K562 (cell line): ENCODE measurements at regions not wholly inside any gene's neighbourhood (a gene's known extent, or its start where the extent isn't known, plus 50 kb on each side); places are given as distances from the start of the nearest gene placed in this dataset.

Source experiments
- ATAC-seq: fragments of 200-7000 bp; cut with Tn5 transposase; 3 replicates; pipeline ENCODE4 v1.9.1; 2020; ENCODE audit warnings: moderate library complexity
- BruUV-seq: library from RNA; stranded (reverse); fragments of 400-500 nt; replicated peaks from 2 replicates; lab custom pipeline; 2021; lab: Mats Ljungman, UMichigan
- CTCF ChIA-PET: fragments of 300-600 bp; formaldehyde crosslinking; extraction: SDS; loops from one replicate; lab custom pipeline; 2021; ENCODE audit warnings: low intra/inter-chr PET ratio; lab: Yijun Ruan, JAX
- POLR2A ChIA-PET: fragments of 300-600, 350-650 bp; sonication (Branson Sonifier 250); formaldehyde crosslinking; extraction: SDS; loops from one replicate; lab custom pipeline; 2021; ENCODE audit warnings: antibody characterized with exemption, inconsistent platforms; lab: Yijun Ruan, JAX
- DNase-seq, 4 experiments: peaks; one replicate each; pipeline versions ENCODE4 v3.0.0 to v3.0.0-alpha.2; 2011 to 2018; ENCODE audit warnings: low spot score in 3 of 4, mixed read lengths in 3 of 4; ENCODE audit errors: extremely low read depth in 1 of 4
- FAIRE-seq: peaks from 2 replicates; lab custom pipeline; 2011; peaks lifted over from hg19 to GRCh38; lab: Jason Lieb, UNC
- H2AFZ ChIP-seq: 2 replicates; pipeline ENCODE4 v1.6.0; 2011; ENCODE audit warnings: low read depth, low read length, control low read depth, inconsistent platforms
- H3K27ac ChIP-seq: fragments of 200-600 bp; 3 replicates; pipeline ENCODE4 v1.8.0; 2011; ENCODE audit warnings: low read depth, mild to moderate bottlenecking, control low read depth, inconsistent platforms, low read length, moderate library complexity, mixed read lengths; ENCODE audit errors: extremely low read depth
- H3K27me3 ChIP-seq, 2 experiments: fragments of 300-600 bp in 1 of 2; 2 replicates in 1 of 2; 3 replicates in 1 of 2; pipeline versions ENCODE4 v1.6.0 to v1.8.0; 2011; ENCODE audit warnings: inconsistent platforms in 2 of 2, low read length in 2 of 2, mild to moderate bottlenecking in 1 of 2, mixed read lengths in 1 of 2, moderate library complexity in 1 of 2; ENCODE audit not compliant: control insufficient read depth in 2 of 2, insufficient read depth in 2 of 2
- H3K36me3 ChIP-seq: fragments of 300-600 bp; 3 replicates; pipeline ENCODE4 v1.8.0; 2011; ENCODE audit warnings: mild to moderate bottlenecking, low read length, inconsistent platforms; ENCODE audit not compliant: control insufficient read depth, insufficient read depth
- H3K4me1 ChIP-seq, 2 experiments: fragments of 200-600 bp in 1 of 2; replicated peaks in 1 of 2; 2 replicates in 1 of 2; 3 replicates in 1 of 2; pipeline versions ENCODE4 v1.5.1 to v1.8.0; 2011; ENCODE audit warnings: inconsistent platforms in 2 of 2, low read length in 2 of 2, mild to moderate bottlenecking in 1 of 2, mixed read lengths in 1 of 2, moderate library complexity in 1 of 2; ENCODE audit not compliant: control insufficient read depth in 2 of 2, insufficient read depth in 2 of 2
- H3K4me2 ChIP-seq: 2 replicates; pipeline ENCODE4 v1.6.1; 2011; ENCODE audit warnings: low read length, control low read depth, inconsistent platforms, mixed read lengths; ENCODE audit not compliant: insufficient read depth
- H3K4me3 ChIP-seq: fragments of 200-600 bp; sonication (generic), shearing (Covaris generic); 2 replicates; pipeline ENCODE4 v1.5.1; 2016; ENCODE audit warnings: control low read depth, inconsistent platforms
- H3K79me2 ChIP-seq: fragments of 200-600 bp; 3 replicates; pipeline ENCODE4 v1.8.0; 2011; ENCODE audit warnings: low read length, inconsistent platforms; ENCODE audit not compliant: control insufficient read depth, insufficient read depth
- H3K9ac ChIP-seq, 2 experiments: 2 replicates each; pipeline versions ENCODE4 v1.6.0 to v1.6.1; 2011; ENCODE audit warnings: low read depth in 2 of 2, low read length in 2 of 2, control low read depth in 1 of 2, inconsistent platforms in 1 of 2, mild to moderate bottlenecking in 1 of 2, mixed read lengths in 1 of 2; ENCODE audit not compliant: insufficient read depth in 1 of 2
- H3K9me1 ChIP-seq: one replicate; pipeline ENCODE4 v1.6.0; 2011; ENCODE audit warnings: inconsistent platforms, mild to moderate bottlenecking, low read length, moderate library complexity; ENCODE audit not compliant: control insufficient read depth, insufficient read depth
- H3K9me3 ChIP-seq: replicated peaks from 2 replicates; pipeline ENCODE4 v1.5.1; 2011; ENCODE audit warnings: low read depth, low read length, inconsistent platforms; ENCODE audit not compliant: control insufficient read depth, insufficient read depth
- H4K20me1 ChIP-seq: replicated peaks from 2 replicates; pipeline ENCODE4 v1.6.1; 2011; ENCODE audit warnings: low read length, inconsistent platforms, mixed read lengths; ENCODE audit not compliant: control insufficient read depth, insufficient read depth
- ELK1 ChIP-seq: sonication (generic); formaldehyde crosslinking; IDR thresholded peaks from 2 replicates; pipeline ENCODE4 v1.8.1; 2022; ENCODE audit warnings: missing genetic modification reagents
- ETV1 ChIP-seq: fragments of 450-650 bp; conservative IDR thresholded peaks from 2 replicates; pipeline ENCODE4 v1.6.1; 2016; ENCODE audit warnings: missing genetic modification characterization, control low read depth, low read depth, missing compliant biosample characterization
- FIP1L1 ChIP-seq: fragments of 200-400 bp; formaldehyde crosslinking; IDR thresholded peaks from 2 replicates; pipeline ENCODE4 v1.6.1; 2018; ENCODE audit warnings: mild to moderate bottlenecking, low read depth, low read length; ENCODE audit not compliant: poor library complexity, severe bottlenecking
- HNRNPLL ChIP-seq: fragments of 200-400 bp; formaldehyde crosslinking; IDR thresholded peaks from 2 replicates; pipeline ENCODE4 v1.6.1; 2017; ENCODE audit warnings: low read length, low read depth, mild to moderate bottlenecking; ENCODE audit not compliant: poor library complexity, severe bottlenecking
- ILK ChIP-seq: fragments of 450-650 bp; IDR thresholded peaks from 2 replicates; pipeline ENCODE4 v1.6.1; 2016; ENCODE audit warnings: missing genetic modification characterization, low read depth, mild to moderate bottlenecking, missing compliant biosample characterization, moderate library complexity, borderline replicate concordance
- NKRF ChIP-seq: fragments of 450-650 bp; IDR thresholded peaks from 2 replicates; pipeline ENCODE4 v1.6.1; 2016; ENCODE audit warnings: borderline replicate concordance
- PREB ChIP-seq: sonication (generic); formaldehyde crosslinking; IDR thresholded peaks from 2 replicates; pipeline ENCODE4 v1.8.1; 2023; ENCODE audit warnings: mild to moderate bottlenecking, missing genetic modification reagents
- RBM22 ChIP-seq: fragments of 200-400 bp; formaldehyde crosslinking; IDR thresholded peaks from 2 replicates; pipeline ENCODE4 v1.6.1; 2018; ENCODE audit warnings: low read length, low read depth; ENCODE audit not compliant: poor library complexity, severe bottlenecking
- SMARCB1 ChIP-seq: IDR thresholded peaks from 2 replicates; pipeline ENCODE4 v1.6.1; 2011; ENCODE audit warnings: improper control_type of control experiment, low read depth; ENCODE audit not compliant: insufficient read length
- TSHZ1 ChIP-seq: fragments of 250-450 bp; sonication (Bioruptor Pico); IDR thresholded peaks from 2 replicates; pipeline ENCODE4 v1.4.0; 2020; ENCODE audit warnings: mild to moderate bottlenecking, moderate library complexity
- USF1 ChIP-seq: sonication (generic); formaldehyde crosslinking; IDR thresholded peaks from 2 replicates; pipeline ENCODE4 v1.9.0; 2022; ENCODE audit warnings: mild to moderate bottlenecking, missing genetic modification reagents
- ZNF830 ChIP-seq: fragments of 250-450 bp; sonication (Bioruptor Pico); IDR thresholded peaks from 2 replicates; pipeline ENCODE4 v1.5.0; 2021; ENCODE audit warnings: mild to moderate bottlenecking
- in situ Hi-C: fragments of 300-500 bp; cut with MboI; formaldehyde crosslinking; loops from 4 replicates; pipeline ENCODE4 v1.15.0; 2018; ENCODE audit warnings: inconsistent platforms, mixed read lengths
- intact Hi-C: fragments of 100-400 bp; cut with micrococcal nuclease; formaldehyde crosslinking; loops from 2 replicates; pipeline ENCODE4 v1.14.2; 2022

- Histone ChIP-seq H3K9me3 (no peaks in the 10 kb centered on the region), H3K4me3 (no peak overlapping the region), H3K27ac (no peak overlapping the region), H3K4me1 (no peaks in the 10 kb centered on the region; a peak in 1 of 5 replicates), H2AFZ (no peak overlapping the region), H3K27me3 (peaks cover 0 to 7% of the 10 kb centered on the region in 2 experiments; a peak in 1 of 5 replicates), H3K79me2 (no peaks in the 10 kb centered on the region), H3K9ac (no peak overlapping the region), H3K36me3 (no peaks in the 10 kb centered on the region), H3K4me2 (no peak overlapping the region), H4K20me1 (no peaks in the 10 kb centered on the region), H3K9me1 (no peaks in the 10 kb centered on the region)
- FAIRE-seq (no peak), ATAC-seq (no peak), DNase-seq (no peak)
- POLR2A ChIA-PET = interaction anchor here (0.9 kb wide), 1 partner anchor 11 kb away, joined by 4 read pairs; no protein-coding TSS in a partner anchor
- intact Hi-C loops = loop anchor here (5.0 kb wide), 1 partner anchor 89 kb away; no protein-coding TSS in a partner anchor
- no TSS peak for BruUV-seq
- CTCF ChIA-PET = no interaction called here
- in situ Hi-C loops = no loop called here
- TF ChIP-seq HNRNPLL (no peak), SMARCB1 (no peak), NKRF (no peak), ETV1 (no peak), FIP1L1 (no peak), ZNF830 (CRISPR knock-in tag) (no peak), TSHZ1 (CRISPR knock-in tag) (no peak), USF1 (CRISPR knock-in tag) (no peak), RBM22 (no peak), PREB (CRISPR knock-in tag) (no peak), ILK (tag) (no peak), ELK1 (CRISPR knock-in tag) (no peak)
Measured at GRCh38 chr12:47548401-47548800, 157.4 kb downstream of the RPAP3 start.
